ENCODE measurements at regions not wholly inside any gene's neighbourhood (a gene's known extent, or its start where the extent isn't known, plus 50 kb on each side); places are given as distances from the start of the nearest gene placed in this dataset. TPM values are rescaled to one million over a fixed set of nuclear protein-coding genes. Genes with fewer than 3 reads are reported as not detected.

DNA sequence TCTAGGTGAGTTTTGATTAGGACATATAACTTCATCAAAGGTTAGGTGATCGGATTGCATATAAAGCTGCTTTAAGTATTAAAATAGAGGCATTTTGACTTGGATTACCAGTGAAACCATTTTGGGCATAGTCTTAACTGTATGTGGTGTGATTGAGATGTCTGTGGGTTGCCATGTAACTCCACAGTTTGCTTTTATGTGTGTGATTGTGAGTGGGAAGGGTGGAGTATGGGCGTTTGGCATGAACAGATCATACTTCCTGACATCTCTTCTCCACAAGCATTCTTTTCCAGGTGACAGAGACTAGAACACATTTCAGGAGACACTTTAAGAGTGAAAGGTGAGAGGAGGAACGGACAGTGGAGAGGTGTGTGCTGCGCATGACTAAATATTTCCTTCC lies 136.1 kb downstream of the CEP135 start (continued):
- TF ChIP-seq KDM1A (IDR thresholded peaks at IDR 0.05; ENCODE audit: borderline replicate concordance, low read length) = no peak
- TF ChIP-seq SIRT6 (IDR thresholded peaks at IDR 0.05; ENCODE audit: low read length) = no peak
- no peak for TF ChIP-seq RNF2 (IDR thresholded peaks at IDR 0.05; ENCODE audit: borderline replicate concordance, low read depth, low read length, missing control alignments, poor library complexity, severe bottlenecking)
- TF ChIP-seq YY1 (IDR thresholded peaks at IDR 0.05; ENCODE audit: low read depth, low read length) = no peak

Small RNA genes in the stretch of these regions (small RNA-seq; reads per million reads assigned to genes)
- not detected for gene RNA5SP161 (ENCODE audit: insufficient read depth)
